SK-N-SH treated with all-trans-retinoic acid at 6 μM for 48 hours (cell line): ENCODE measurements at regions not wholly inside any gene's neighbourhood (a gene's known extent, or its start where the extent isn't known, plus 50 kb on each side); places are given as distances from the start of the nearest gene placed in this dataset.

ENCODE experiments used
- ATAC-seq: fragments of 200-7000 bp; cut with Tn5 transposase; 3 replicates; pipeline ENCODE4 v1.9.1; 2020; ENCODE audit warnings: mild to moderate bottlenecking, moderate library complexity
- ARNTL ChIP-seq: fragments of 450-650 bp; formaldehyde crosslinking; IDR thresholded peaks from 2 replicates; pipeline ENCODE4 v1.5.0; 2020; ENCODE audit warnings: low read depth, mild to moderate bottlenecking, moderate library complexity, borderline replicate concordance
- CREB5 ChIP-seq: fragments of 250-450 bp; sonication (Bioruptor Pico); IDR thresholded peaks from 2 replicates; pipeline ENCODE4 v1.5.1; 2020; ENCODE audit warnings: low read depth, mild to moderate bottlenecking, moderate library complexity
- CSDC2 ChIP-seq: fragments of 250-450 bp; sonication (Bioruptor Pico); IDR thresholded peaks from 2 replicates; pipeline ENCODE4 v1.5.0; 2020; ENCODE audit warnings: mild to moderate bottlenecking, moderate library complexity
- CSRNP3 ChIP-seq: fragments of 250-450 bp; sonication (Bioruptor Pico); IDR thresholded peaks from 2 replicates; pipeline ENCODE4 v1.5.1; 2021; ENCODE audit warnings: mild to moderate bottlenecking, moderate library complexity
- ESRRG ChIP-seq: fragments of 250-450 bp; sonication (Bioruptor Pico); IDR thresholded peaks from 2 replicates; pipeline ENCODE4 v1.6.1; 2021; ENCODE audit warnings: mild to moderate bottlenecking
- ISL1 ChIP-seq: fragments of 250-450 bp; sonication (Bioruptor Pico); IDR thresholded peaks from 2 replicates; pipeline ENCODE4 v2.1.2; 2022; ENCODE audit warnings: mild to moderate bottlenecking, moderate library complexity
- OSR1 ChIP-seq: fragments of 250-450 bp; sonication (Bioruptor Pico); IDR thresholded peaks from 2 replicates; pipeline ENCODE4 v1.8.0; 2022; ENCODE audit warnings: moderate library complexity, mild to moderate bottlenecking, inconsistent platforms
- PATZ1 ChIP-seq: fragments of 250-450 bp; sonication (Bioruptor Pico); IDR thresholded peaks from 2 replicates; pipeline ENCODE4 v1.8.0; 2020; ENCODE audit warnings: mild to moderate bottlenecking, moderate library complexity, borderline replicate concordance
- PPARA ChIP-seq: fragments of 250-450 bp; sonication (Bioruptor Pico); IDR thresholded peaks from 2 replicates; pipeline ENCODE4 v1.5.0; 2020; ENCODE audit warnings: mild to moderate bottlenecking, borderline replicate concordance
- RARB ChIP-seq: fragments of 250-450 bp; sonication (Bioruptor Pico); IDR thresholded peaks from 2 replicates; pipeline ENCODE4 v1.8.0; 2021; ENCODE audit warnings: mild to moderate bottlenecking, moderate library complexity
- SNAI2 ChIP-seq: fragments of 250-450 bp; sonication (Bioruptor Pico); IDR thresholded peaks from 2 replicates; pipeline ENCODE4 v1.5.0; 2020; ENCODE audit warnings: mild to moderate bottlenecking, moderate library complexity
- TCF4 ChIP-seq: fragments of 250-450 bp; sonication (Bioruptor Pico); IDR thresholded peaks from 2 replicates; pipeline ENCODE4 v1.8.0; 2021; ENCODE audit warnings: mild to moderate bottlenecking, moderate library complexity, borderline replicate concordance
- TOX ChIP-seq: fragments of 250-450 bp; sonication (Bioruptor Pico); IDR thresholded peaks from 2 replicates; pipeline ENCODE4 v1.8.0; 2021; ENCODE audit warnings: mild to moderate bottlenecking, moderate library complexity, borderline replicate concordance
- TSHZ2 ChIP-seq: fragments of 250-450 bp; sonication (Bioruptor Pico); IDR thresholded peaks from 2 replicates; pipeline ENCODE4 v1.5.0; 2020; ENCODE audit warnings: mild to moderate bottlenecking, moderate library complexity
- ZC3H10 ChIP-seq: fragments of 250-450 bp; sonication (Bioruptor Pico); IDR thresholded peaks from 2 replicates; pipeline ENCODE4 v1.5.1; 2021; ENCODE audit warnings: mild to moderate bottlenecking, moderate library complexity
- ZFP3 ChIP-seq: fragments of 250-450 bp; sonication (Bioruptor Pico); IDR thresholded peaks from 2 replicates; pipeline ENCODE4 v1.5.0; 2020; ENCODE audit warnings: mild to moderate bottlenecking, moderate library complexity
- ZFP30 ChIP-seq: fragments of 450-650 bp; formaldehyde crosslinking; IDR thresholded peaks from 2 replicates; pipeline ENCODE4 v1.5.0; 2022; ENCODE audit warnings: mild to moderate bottlenecking, moderate library complexity
- ZNF565 ChIP-seq: fragments of 450-650 bp; formaldehyde crosslinking; conservative IDR thresholded peaks from 2 replicates; pipeline ENCODE4 v1.5.0; 2020; ENCODE audit warnings: low read depth, mild to moderate bottlenecking, moderate library complexity
- ZNF70 ChIP-seq: fragments of 450-650 bp; formaldehyde crosslinking; IDR thresholded peaks from 2 replicates; pipeline ENCODE4 v1.5.0; 2020; ENCODE audit warnings: mild to moderate bottlenecking, moderate library complexity
- ZNF8 ChIP-seq: fragments of 450-650 bp; formaldehyde crosslinking; IDR thresholded peaks from 2 replicates; pipeline ENCODE4 v1.5.0; 2020; ENCODE audit warnings: mild to moderate bottlenecking, moderate library complexity

- no peak; the same call in 2 of the 3 replicates for ATAC-seq
- TF ChIP-seq ZFP3 (no peak), ISL1 (CRISPR knock-in tag) (no peak), TSHZ2 (CRISPR knock-in tag) (no peak), ZNF8 (CRISPR knock-in tag) (no peak), RARB (no peak), ZNF565 (CRISPR knock-in tag) (no peak), CREB5 (CRISPR knock-in tag) (no peak), PPARA (CRISPR knock-in tag) (no peak), PATZ1 (CRISPR knock-in tag) (no peak), CSRNP3 (no peak), TOX (CRISPR knock-in tag) (no peak), ESRRG (CRISPR knock-in tag) (no peak), TCF4 (no peak), ARNTL (CRISPR knock-in tag) (no peak)
These were observed 74.6 kb downstream of the PDGFA start for GRCh38 chr7:445020-445419.

GRCh38 chr7:445563-446288, 73.9 kb downstream of the PDGFA start:
- TF ChIP-seq TSHZ2 (CRISPR knock-in tag) (no peak), OSR1 (no peak), ESRRG (CRISPR knock-in tag) (no peak), TCF4 (no peak), RARB (no peak), PPARA (CRISPR knock-in tag) (no peak), TOX (CRISPR knock-in tag) (no peak), CSDC2 (CRISPR knock-in tag) (no peak), ZNF70 (CRISPR knock-in tag) (no peak), ZC3H10 (CRISPR knock-in tag) (no peak), SNAI2 (no peak), ZNF565 (CRISPR knock-in tag) (no peak), CSRNP3 (no peak), ARNTL (CRISPR knock-in tag) (no peak), CREB5 (CRISPR knock-in tag) (no peak), ZFP3 (no peak), ZNF8 (CRISPR knock-in tag) (no peak), ZFP30 (CRISPR knock-in tag) (no peak)
- no peak; the same call in 2 of the 3 replicates for ATAC-seq
